GM21825 (cell line): ENCODE measurements at regions not wholly inside any gene's neighbourhood (a gene's known extent, or its start where the extent isn't known, plus 50 kb on each side); places are given as distances from the start of the nearest gene placed in this dataset.
"Not testable (repeated sequence)": the region's sequence is repeated elsewhere in the genome, so short reads cannot be mapped to it uniquely, and the experiment has no call there.

Experiments
- ATAC-seq: cut with Tn5 transposase; IDR thresholded peaks from one replicate; pipeline ENCODE4 v1.9.1; 2021; ENCODE audit warnings: mild to moderate bottlenecking, moderate library complexity; ENCODE audit not compliant: unreplicated experiment

- ATAC-seq, result no peak
Observed at GRCh38 chr11:121358760-121359159, 66.2 kb downstream of the SC5D start.

GRCh38 chr11:121359591-121359990 lies 67.0 kb downstream of the SC5D start:
- no peak for ATAC-seq

- ATAC-seq, result not testable (repeated sequence)
Observed at GRCh38 chr11:121362955-121363354, 70.4 kb downstream of the SC5D start.

GRCh38 chr11:121365304-121365703 lies 72.7 kb downstream of the SC5D start:
- ATAC-seq, result no peak

- ATAC-seq, result no peak
Observed at GRCh38 chr11:121366038-121366437, 73.5 kb downstream of the SC5D start.

- peak; percentile 86 for ATAC-seq
Observed at GRCh38 chr11:121367001-121367843, 74.7 kb downstream of the SC5D start.

GRCh38 chr11:121367844-121368225 lies 75.3 kb downstream of the SC5D start:
- ATAC-seq, result no peak

GRCh38 chr11:121368364-121369240 lies 76.0 kb downstream of the SC5D start:
- ATAC-seq, result no peak

- ATAC-seq, result no peak
Observed at GRCh38 chr11:121369366-121369765, 76.8 kb downstream of the SC5D start.

GRCh38 chr11:121372028-121372427 lies 79.5 kb downstream of the SC5D start:
- ATAC-seq, result no peak

GRCh38 chr11:121372671-121373429 lies 79.3 kb upstream of the SORL1 start:
- ATAC-seq, result peak; percentile 77

- ATAC-seq, result no peak
Observed at GRCh38 chr11:121374286-121374985, 77.7 kb upstream of the SORL1 start.

- ATAC-seq, result no peak
Observed at GRCh38 chr11:121376130-121376529, 76.0 kb upstream of the SORL1 start.

GRCh38 chr11:121379145-121379810 lies 72.8 kb upstream of the SORL1 start:
- ATAC-seq, result not testable (repeated sequence)

GRCh38 chr11:121383716-121384115 lies 68.4 kb upstream of the SORL1 start:
- no peak for ATAC-seq

- ATAC-seq, result no peak
Observed at GRCh38 chr11:121385688-121386087, 66.4 kb upstream of the SORL1 start.
